ENCODE measurements at regions not wholly inside any gene's neighbourhood (a gene's known extent, or its start where the extent isn't known, plus 50 kb on each side); places are given as distances from the start of the nearest gene placed in this dataset.

GRCh38 chr9:107131108-107131799 is 151.8 kb upstream of the RAD23B start:
- TF ChIP-seq CTCF (conservative IDR thresholded peaks at IDR 0.05 in 1 of 2, IDR thresholded peaks at IDR 0.05 in 1 of 2; ENCODE audit: low read depth in 1 of 2, low read length in 2 of 2) (no peak), EZH2 (IDR thresholded peaks at IDR 0.05; ENCODE audit: low read length, missing control alignments) (no peak)
